ENCODE measurements at regions not wholly inside any gene's neighbourhood (a gene's known extent, or its start where the extent isn't known, plus 50 kb on each side); places are given as distances from the start of the nearest gene placed in this dataset.
"Not testable (repeated sequence)": the region's sequence is repeated elsewhere in the genome, so short reads cannot be mapped to it uniquely, and the experiment has no call there.

DNA sequence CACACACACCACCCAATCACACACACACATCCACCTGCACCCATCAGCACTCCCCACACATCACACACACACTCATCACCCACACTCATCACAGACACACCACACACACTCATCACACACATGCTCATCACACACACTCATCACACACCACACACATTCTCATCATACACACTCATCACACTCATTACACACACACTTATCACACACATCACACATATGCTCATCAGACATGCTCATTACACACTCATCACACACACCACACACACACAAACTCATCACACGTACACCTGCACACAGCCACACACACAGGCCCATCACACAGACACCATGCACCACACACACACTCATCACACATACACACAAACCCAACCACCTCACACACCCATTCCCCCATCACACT, 107.5 kb upstream of the C14orf180 start:
- DNase-seq = no peak

DNA sequence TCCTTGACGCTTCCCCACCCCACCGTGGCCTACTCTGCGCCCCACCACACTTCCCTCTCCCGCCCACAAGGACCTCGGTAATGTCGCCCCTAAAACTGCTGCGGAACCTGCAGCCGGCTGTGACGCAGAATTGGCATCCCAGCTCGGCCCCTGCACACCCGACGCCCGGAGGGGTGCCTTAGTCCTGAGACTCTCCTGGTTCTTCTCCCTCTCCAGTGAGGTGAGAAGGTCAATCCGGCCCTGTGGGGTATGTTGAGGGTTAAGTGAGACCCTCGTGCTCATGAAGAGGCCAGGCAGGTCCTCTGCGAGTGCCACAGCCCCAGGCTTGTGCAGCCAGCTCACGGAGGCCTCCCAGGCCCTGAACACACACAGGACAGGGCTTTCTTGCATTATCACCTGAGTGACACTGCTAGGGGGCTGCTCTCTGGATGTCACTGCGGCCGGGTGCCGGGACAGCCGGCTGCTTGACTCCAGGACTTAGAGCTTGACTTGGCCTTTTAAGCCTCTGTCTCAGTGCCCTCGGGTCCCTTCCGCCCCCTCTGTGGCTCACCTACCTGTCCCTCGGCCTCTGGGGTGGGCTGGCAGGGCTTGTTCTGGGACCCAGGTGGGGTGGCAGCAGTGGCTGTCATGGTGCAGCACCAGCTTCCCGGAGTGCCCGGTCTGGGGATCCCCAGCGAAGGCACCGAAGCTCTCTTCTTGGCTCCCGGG, 106.9 kb upstream of the C14orf180 start:
- no peak for DNase-seq

DNA sequence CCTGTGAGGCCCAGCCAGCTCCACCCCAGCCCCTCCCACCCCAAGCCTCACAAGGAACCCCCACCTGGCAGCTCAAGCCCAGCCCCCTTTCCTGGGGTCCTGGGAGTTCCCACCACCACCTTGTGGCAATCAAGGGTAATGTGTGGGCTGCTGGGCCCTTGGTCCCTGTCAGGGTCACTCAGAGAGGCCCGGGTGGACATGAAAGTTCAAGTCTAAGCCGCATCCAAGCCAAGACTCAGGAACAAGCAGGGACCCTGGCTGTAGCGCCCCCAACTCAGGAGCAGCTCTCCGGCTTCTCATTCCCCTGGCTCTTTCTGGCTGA, 106.4 kb upstream of the C14orf180 start:
- DNase-seq = no peak

DNA sequence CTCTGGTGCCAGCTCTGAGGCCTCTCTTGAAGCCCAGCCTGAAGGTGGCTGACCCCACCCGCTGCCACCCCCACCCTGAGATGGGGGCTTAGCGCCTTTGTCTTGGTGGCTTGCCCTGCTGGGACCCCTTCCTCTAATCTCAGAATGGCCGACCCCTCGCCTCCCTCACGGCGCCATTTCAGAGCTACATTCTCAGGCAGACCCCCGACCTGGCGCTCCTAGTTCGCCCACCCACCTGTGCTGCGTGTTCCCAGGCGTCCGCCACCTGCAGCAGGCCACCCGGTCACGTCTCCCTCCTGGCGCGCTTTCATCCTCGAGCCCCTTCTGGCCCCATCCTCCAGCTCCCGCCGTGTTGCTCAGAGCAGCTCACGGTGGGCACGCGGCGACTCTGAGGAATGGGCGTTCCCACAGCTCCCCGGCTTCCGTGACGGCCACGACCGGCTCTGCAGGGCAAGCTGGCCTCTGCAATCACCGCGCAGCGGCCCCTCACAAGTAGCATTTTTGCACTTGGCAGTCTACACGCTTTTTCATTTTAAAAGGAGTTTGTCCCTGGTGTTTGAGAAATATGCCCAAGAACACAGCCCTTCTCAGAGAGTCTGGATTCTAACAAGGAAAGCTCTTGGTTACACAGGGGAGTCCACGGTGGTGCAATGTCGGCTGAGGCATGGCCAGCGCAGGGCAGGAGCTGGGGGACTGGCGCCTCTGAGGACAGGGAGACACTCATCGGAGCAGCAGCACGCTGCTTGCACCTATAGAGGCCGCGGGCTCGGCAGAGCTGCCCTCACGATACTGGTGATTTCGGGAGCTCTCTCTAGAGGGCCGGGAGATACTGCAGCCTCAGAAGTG, 105.7 kb upstream of the C14orf180 start:
- no peak for DNase-seq

DNA sequence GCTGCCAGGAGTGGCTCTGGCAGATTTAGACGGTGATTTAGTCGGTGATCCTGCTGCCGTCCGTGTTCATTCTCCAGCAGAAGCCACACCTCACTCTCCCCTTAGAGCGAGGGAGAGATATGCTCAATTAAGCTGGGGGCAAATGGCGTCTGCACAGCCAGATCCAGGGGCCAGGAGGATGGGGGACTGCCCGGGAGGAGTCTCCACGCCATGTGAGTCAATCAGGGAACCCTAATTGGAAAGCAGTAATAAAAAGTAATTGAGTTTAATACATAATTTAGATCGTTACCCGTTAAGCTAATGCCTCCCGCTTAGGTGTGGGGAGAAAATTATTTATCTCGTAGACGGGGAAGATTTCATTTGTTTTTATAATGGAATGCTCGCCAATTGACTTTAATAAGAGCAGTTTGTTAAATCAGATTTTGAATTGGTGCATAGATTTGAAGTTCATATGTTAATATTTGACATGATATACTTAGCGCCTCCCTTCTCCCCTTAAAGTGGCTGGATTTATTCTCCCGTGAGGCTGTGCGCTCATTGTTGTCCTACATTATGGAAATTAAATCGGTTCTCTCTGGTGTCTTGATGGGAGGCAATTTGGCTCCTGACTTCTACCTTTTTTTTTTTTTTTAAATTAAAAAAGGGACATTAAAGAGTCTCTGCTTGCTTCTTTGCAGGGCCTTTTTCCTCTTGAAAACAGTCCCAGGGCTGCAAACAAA, 104.9 kb upstream of the C14orf180 start:
- DNase-seq = no peak

DNA sequence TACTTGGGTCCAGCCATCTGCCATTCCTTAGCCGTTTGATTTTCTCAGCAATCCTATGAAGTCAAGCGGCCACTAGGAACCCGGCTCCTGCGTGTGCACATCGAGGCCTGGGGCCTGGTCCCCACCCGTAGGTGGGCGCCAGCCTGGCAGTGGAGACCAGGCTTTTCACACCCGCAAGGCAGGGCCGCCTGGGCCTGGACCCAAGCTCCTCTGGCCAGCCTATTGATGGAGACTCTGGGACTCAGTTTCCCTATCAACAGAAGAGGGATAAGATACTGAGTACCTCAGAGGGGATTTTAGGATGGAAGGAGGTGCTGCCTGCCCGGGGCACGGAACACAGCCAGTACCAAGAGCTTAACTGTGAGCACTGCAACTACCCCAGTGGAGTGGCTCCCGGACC, 104.3 kb upstream of the C14orf180 start:
- no peak for DNase-seq

DNA sequence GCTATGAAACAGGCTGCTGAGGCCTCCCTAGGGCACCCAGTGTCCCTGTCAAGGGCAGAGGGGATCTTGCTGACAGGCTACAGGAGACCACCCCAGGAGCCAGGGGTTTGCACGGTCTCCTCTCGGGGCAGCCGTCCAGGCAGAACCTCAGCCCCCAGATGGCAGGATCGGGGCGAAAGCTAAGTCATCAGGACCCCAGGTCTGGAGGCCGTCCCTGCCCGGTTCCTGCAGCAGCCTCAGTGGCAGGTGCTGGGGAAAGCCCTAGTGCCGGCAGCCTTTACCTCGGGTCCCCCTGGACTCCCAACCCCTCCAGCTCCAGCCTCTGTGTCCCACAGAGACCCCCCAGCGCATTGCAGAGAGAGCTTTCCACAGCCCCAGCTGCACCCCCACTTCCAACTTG, 103.8 kb upstream of the C14orf180 start:
- DNase-seq = no peak

DNA sequence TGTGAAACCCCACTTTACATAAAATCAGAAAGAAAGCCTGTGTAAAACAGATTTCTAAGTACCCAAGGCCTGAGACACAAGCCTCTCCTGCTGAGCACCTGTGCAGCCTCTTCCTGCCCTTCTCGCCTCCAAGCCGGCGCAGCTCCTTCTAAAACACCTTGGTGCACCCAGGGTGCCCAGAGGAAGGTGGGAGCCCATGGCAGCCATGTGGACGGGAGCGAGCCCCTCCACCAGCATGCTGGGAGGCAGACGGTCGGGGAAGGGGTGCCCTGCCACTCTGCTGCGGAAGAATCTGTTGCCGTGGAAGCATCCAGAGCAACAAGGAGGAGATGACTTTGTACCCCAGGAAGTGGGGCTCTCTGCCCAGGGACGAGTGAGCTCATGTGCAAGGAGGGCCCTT, 103.1 kb upstream of the C14orf180 start:
- no peak for DNase-seq

DNA sequence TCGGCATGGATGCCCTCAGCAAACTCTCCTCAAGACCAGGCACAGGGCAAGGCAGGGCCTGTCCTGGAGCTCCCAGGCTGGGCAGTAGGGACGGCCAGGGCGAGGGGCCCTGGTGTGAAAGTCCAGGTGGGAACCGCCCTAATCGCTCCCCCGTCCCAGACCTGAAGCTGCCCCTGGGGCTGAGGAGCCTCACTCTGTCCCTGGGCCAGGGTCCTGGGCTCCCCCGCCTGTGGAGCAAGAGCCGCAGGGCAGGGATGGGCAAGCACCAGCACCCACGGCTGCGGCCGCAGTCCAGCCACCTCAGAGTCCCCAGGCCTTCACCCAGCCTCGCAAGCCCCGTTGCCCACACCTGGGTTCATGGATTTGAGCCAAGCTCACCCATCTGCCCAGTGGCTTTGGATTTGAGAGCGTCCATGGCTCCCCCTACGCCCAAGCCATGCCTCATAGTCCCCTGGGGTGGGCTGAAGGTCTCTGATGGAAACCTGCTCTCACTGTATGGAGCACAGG, 102.4 kb upstream of the C14orf180 start:
- DNase-seq = no peak

DNA sequence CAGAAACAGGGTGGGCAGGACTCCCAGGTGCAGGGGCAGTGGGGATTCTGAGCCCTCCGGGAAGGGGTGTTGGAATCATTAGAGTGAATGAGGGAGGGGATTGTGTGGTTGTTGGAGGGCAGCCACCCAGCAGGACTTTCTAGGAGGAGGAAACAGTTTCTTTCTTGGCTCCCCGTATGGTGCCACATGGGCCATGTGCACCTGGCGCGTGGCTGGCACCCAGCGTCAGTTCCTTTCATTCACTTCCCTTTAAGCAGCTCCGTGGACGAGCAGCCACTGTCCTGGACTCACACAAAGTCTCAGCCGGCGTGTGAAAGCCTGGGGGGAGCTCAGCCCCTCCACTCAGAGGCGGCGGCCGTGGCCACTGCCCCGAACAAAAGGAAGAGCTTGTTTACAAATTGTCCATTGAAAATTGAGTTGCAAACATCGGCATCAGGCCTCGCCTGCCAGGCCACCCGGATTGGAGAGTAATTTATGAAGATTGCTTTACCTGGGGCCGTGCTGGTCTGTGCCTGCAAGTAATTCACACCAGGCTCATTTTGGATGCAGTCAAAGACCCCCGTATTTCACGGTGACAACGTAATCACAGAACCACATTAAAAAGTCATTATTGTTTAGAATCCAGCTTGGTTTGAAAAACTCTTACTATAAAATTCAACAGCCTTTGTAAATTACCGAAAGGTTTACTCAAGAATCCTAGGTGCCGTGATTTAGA, 101.7 kb upstream of the C14orf180 start:
- no peak for DNase-seq

DNA sequence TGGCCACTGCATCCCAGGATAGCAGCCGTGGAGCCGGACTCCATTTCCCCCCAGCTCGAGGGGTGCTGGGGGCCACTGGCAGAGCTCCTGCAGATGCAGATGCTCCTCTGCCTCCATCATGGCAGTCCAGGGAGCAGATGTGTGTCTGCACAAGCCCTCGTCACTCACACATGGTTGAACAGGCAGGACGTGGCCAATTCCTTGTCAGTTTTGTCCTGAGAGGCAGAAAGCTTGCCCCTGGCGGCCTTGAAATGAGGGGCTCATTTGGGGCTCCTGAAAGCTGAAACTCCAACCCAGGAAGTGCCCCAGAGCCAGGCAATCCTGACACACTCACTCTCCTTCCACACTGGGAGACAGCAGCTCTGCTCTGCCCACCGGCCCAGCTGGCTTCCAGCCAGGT, 100.9 kb upstream of the C14orf180 start:
- no peak for DNase-seq

DNA sequence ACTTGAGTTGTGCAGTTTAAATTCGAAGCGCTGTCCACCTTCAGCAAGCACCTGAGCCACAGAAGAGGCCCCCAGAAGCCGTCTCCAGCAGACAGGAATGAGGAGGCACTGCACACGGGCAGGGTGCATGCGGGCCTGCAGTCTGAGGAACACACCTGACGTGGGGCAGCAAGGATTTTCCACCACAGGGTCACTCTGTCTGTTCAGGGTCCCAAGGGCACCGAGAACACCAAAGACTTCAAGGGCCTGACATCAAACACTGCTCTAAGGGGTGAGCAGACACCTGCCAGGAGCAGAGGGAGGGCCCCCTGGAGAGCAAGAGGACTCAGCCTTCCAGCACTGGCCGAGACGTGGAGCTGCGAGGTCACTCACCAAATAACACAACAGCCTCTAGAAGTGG, 99.7 kb upstream of the C14orf180 start:
- DNase-seq = no peak

DNA sequence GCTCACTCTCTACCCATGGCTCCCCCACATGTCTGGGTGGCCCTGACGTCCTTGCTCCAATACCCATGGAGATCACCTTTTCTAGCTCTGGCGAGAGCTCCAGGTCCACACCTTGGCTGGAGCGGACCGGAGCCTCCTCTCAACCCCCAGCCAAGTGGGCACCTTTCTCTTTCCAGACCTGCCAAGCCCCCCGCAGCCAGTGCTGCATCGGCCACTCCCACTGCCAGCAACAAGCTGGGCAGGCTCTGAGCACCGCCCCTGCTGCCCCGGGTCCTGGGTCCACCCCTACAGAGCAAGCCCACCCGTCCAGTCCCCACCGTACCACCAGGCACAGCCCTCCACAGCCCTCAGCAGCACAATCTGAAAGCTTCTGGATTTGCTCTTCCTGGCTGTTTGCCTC, 98.2 kb upstream of the C14orf180 start:
- no peak for DNase-seq

DNA sequence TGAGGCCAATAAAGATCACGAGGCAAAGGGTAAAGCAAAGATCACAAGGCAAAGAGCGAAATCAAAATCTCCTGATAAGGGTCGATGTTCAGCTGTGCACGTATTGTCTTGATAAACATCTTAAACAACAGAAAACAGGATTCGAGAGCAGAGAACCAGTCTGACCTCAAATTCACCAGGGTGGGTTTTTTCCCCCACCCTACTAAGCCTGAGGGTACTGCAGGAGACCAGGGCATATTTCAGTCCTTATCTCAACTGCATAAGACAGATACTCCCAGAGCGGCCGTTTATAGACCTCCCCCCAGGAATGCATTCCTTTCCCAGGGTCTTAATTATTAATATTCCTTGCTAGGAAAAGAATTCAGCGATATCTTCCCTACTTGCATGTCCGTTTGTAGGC, 97.5 kb upstream of the C14orf180 start:
- not testable (repeated sequence) for DNase-seq

DNA sequence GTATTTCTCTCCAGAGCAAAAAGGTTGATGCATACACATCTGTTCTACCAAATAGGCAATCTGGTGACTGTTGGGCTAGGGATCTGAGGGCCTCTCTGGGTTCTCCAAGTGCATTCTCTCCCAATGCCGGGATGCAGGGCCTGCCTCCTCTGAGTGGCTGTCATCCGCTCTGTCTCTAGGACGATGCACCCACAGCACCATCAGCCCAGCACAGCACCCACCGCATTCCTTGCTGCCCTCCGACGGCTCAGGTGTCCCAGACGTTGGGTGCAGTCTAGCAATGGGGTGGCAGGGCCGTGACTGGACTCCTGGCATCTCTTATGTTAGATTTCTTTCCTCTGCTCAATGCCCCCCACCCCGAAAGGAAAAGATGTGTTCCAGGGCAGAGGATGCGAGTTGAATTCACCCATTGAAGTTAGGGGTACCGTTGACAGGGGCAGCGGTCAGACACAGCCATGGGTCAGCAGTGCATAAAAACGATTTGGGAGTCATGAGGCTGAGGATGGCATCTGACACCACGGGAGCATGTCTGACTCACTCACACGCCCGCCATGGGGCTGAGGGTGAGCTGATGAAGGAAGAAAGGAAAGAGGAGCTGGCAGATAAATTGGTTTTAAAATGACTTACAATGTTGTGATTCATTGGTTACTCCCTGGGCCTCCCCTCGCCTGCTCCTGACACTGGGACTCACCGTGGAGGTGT, 93.2 kb upstream of the C14orf180 start:
- no peak for DNase-seq

DNA sequence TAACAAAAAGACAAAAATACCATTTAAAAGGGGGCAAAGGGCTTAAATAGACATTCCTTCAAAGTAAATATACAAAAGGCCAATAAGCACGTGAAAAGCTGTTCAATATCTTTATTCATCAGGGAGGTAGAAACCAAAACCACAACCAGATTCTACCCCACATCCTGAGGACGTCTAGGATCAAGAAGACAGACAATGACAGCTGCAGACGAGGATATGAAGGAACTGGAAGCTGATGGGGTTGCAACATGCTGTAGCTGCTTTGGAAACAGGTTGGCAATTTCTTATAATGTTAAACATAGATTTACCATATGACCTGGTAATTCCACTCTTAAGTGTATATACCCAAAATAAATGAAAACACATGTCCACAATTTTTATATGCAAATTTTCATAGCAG, 85.1 kb upstream of the C14orf180 start:
- no peak for DNase-seq

DNA sequence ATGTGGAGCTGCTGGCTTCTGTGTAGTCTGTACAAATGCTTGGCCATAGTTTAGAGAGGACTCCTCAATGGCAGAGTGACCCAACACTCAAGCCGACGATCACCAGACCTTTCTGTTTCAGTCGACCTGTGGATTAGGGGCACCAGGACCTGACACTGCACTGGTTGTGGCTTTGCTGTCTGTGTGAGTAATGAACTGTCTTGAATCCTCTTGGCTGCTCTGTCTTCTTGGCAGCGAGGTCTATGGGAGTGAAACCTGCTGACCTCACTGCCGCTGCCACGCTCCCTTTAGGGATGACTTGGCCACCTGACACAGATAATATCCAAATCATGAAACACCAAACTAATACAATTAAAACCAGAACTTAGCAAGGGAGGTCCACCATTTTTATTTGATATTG, 83.5 kb upstream of the C14orf180 start:
- DNase-seq = no peak

DNA sequence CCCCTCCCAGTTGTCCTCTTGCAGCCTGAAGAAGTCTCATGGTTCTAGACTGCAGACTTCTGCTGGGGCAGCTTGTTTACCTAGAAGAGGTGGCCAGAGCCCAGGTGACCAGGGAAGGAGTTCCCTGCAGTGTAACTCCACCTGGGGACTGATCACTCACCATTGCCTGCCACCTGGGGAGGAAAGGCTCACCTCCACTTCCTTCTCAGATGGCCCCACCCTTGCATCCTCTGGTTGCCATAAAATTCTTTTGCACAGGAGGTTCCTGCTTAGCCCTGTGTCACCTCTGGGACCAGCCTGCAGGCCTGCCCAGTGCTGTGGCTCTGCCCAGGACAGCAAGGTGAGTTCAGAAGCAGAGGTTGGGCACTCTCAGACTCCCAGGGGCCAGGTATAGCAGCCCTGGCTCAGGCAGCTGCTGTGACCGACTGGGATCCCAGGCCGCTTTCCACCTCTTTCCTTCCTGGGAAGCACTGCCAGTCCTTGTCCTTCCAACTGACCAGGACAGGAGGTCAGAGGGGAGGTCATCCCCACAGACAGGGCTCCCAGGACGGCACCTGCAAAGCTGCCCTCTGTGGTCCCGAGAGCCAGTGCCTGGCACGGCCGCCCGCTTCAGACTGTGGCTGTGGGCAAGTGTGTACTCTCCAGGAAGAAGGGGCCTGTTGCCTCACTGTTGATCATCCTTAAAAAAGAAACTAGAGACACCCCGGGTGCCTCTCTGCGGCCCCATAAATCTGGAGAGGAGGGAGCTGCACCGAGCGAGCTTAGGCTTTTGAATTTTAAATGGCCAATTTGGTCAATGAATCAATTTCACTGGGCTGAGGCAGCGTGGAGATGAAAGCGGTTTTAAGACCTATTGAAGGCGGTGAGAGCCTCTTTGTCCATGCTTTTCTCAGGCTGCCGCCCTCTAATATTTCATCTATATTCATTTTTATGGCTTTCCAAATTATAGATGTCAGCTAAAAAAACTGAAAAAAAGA, 79.5 kb upstream of the C14orf180 start:
- no peak for DNase-seq

DNA sequence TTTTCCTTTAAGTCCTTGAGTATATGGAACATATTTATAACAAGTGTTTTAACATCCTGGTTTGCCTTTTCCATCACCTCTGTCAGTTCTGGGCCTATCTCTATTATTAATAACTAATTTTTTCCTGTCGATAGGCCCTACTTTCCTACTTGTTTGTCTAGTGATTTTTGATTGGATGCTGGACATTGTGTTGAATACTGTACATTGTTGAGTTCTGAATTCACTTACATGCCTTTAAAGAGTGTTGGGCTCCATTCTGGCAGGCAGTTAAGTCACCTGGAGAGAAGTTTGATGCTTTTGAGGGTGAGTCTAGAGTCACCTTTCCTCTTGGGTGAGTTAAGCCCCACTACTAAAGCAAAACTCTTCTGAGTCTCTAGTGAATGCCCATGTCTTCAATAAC, 77.5 kb upstream of the C14orf180 start:
- no peak for DNase-seq

DNA sequence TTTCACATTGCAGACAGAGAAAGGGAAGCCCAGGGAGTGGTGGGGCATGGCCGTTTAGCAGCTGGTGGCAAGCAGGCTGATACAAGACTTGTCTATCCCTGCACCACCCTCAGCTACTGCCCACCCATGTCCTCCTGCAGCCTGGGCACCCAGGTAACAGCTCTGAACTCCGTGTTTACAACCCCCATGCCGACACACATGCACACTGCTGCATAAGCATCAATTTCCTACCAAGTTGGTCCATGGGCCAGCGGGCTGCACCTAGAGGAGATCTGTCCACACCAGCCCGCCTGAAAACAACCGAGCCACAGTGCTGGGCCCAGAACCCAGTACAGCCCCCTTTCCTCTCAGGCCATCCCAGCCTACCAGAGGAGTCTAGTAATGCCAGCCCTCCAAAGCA, 75.9 kb upstream of the C14orf180 start:
- no peak for DNase-seq

DNA sequence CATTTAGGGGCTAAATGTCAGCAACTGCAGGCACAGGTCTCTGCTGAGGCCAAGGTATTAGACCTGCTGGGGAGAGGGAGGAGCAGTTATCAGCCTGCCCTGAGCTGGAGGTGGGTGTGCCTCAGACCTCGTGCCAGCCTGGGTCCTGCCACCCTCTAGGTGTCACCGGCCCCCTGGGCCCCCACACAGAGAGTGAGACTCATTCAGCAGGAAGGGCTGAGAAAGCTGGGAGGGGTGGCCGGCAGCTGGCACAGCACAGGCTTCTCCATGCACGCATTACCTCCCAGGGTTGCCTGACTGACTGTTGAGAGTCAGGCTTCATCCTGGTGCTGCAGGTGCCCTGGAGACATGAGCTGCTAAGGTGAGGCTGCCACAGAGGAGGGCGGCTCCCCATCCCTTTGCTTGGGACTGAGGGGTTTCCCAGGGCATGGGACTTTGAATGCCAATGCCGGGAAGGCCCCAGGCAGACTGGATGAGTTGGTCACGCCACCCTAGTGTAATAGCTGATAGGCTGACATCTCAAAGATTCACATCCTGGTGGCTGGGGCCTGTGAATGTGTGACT, 75.3 kb upstream of the C14orf180 start:
- no peak for DNase-seq
